ENCODE measurements at regions not wholly inside any gene's neighbourhood (a gene's known extent, or its start where the extent isn't known, plus 50 kb on each side); places are given as distances from the start of the nearest gene placed in this dataset.

GRCh38 chr19:32246006-32246405, 99.4 kb upstream of the ZNF507 start (continued):
- no peak for TF ChIP-seq REST (IDR thresholded peaks at IDR 0.05; ENCODE audit: low read depth, low read length)

GRCh38 chr19:32251634-32252332, 93.6 kb upstream of the ZNF507 start:
- POLR2A ChIA-PET = no interaction called here
- H2AFZ ChIP-seq (ENCODE audit: low read depth) = no peak overlapping the region
- WGBS (ENCODE audit: low lambda C conversion rate) = 61% methylated on average over 17 of the region's 18 CpGs
- no peaks in the 10 kb centered on the region for H3K9me3 ChIP-seq
- CTCF ChIA-PET = interaction anchor here (1.7 kb wide), 1 partner anchor 27 kb away, joined by 4 read pairs; no protein-coding TSS in a partner anchor
- H3F3A ChIP-seq (replicated peaks; ENCODE audit: insufficient read depth) = no peaks in the 10 kb centered on the region
- H3K27me3 ChIP-seq (ENCODE audit: insufficient read depth) = no peaks in the 10 kb centered on the region
- no peaks in the 10 kb centered on the region for H3K9me2 ChIP-seq
- no peaks in the 10 kb centered on the region for H3K79me2 ChIP-seq (ENCODE audit: insufficient read depth)
- no peak overlapping the region for H3K4me2 ChIP-seq
- TF ChIP-seq GATA2 (CRISPR knock-in tag; IDR thresholded peaks at IDR 0.05) (no peak), CHD2 (IDR thresholded peaks at IDR 0.05; ENCODE audit: low read length, partially characterized antibody) (no peak), MAX (IDR thresholded peaks at IDR 0.05; ENCODE audit: low read depth) (no peak), JUND (IDR thresholded peaks at IDR 0.05) (no peak), SIN3A (IDR thresholded peaks at IDR 0.05; ENCODE audit: borderline replicate concordance, low read depth, low read length) (no peak), RFX5 (IDR thresholded peaks at IDR 0.05; ENCODE audit: low read length) (no peak), EP300 (IDR thresholded peaks at IDR 0.05; ENCODE audit: borderline replicate concordance in 1 of 2, low read depth in 1 of 2, low read length in 1 of 2) (no peak), ELF1 (IDR thresholded peaks at IDR 0.05) (no peak), FOXM1 (IDR thresholded peaks at IDR 0.05; ENCODE audit: low read depth) (no peak), RAD21 (IDR thresholded peaks at IDR 0.05; ENCODE audit: low read length) (no peak), RXRA (IDR thresholded peaks at IDR 0.05; ENCODE audit: borderline replicate concordance, low read depth) (no peak), FOXJ3 (CRISPR knock-in tag; IDR thresholded peaks at IDR 0.05) (no peak), NFIC (IDR thresholded peaks at IDR 0.05; ENCODE audit: borderline replicate concordance) (no peak), POLR2AphosphoS5 (IDR thresholded peaks at IDR 0.05; ENCODE audit: low read depth, low read length) (no peak), USF2 (IDR thresholded peaks at IDR 0.05; ENCODE audit: borderline replicate concordance, low read depth, low read length) (no peak), MXI1 (IDR thresholded peaks at IDR 0.05; ENCODE audit: low read depth, low read length) (no peak), SMC3 (IDR thresholded peaks at IDR 0.05; ENCODE audit: low read depth, low read length) (no peak)
- H3K27ac ChIP-seq (ENCODE audit: low read depth in 2 of 2, low read length in 1 of 2) = no peak overlapping the region
- H3K9ac ChIP-seq = no peak overlapping the region
- H3K4me1 ChIP-seq (ENCODE audit: control insufficient read depth in 1 of 2, insufficient read depth in 2 of 2, low read depth in 1 of 2, low read length in 1 of 2) = no peaks in the 10 kb centered on the region
- DNase-seq = no peak
- no peaks in the 10 kb centered on the region for H4K20me1 ChIP-seq (ENCODE audit: insufficient read depth)
- no peaks in the 10 kb centered on the region for H3K36me3 ChIP-seq (replicated peaks in 1 of 2; ENCODE audit: control insufficient read depth in 1 of 2, insufficient read depth in 2 of 2, low read length in 1 of 2)
- H3K4me3 ChIP-seq (ENCODE audit: low read depth in 2 of 2, low read length in 1 of 2) = no peak overlapping the region

Measured in SK-N-SH (cell line).